IMR-90 (cell line): ENCODE measurements at regions not wholly inside any gene's neighbourhood (a gene's known extent, or its start where the extent isn't known, plus 50 kb on each side); places are given as distances from the start of the nearest gene placed in this dataset.

Experiments used
- ATAC-seq: fragments of 200-7000 bp; cut with Tn5 transposase; 2 replicates; pipeline ENCODE4 v1.9.1; 2020; ENCODE audit warnings: low read depth, mild to moderate bottlenecking, moderate library complexity
- BruUV-seq: library from RNA; stranded (reverse); fragments of 400-500 nt; replicated peaks from 2 replicates; lab custom pipeline; 2021; lab: Mats Ljungman, UMichigan
- CTCF ChIA-PET: fragments of 300-600 bp; formaldehyde crosslinking; extraction: SDS; loops from one replicate; lab custom pipeline; 2021; ENCODE audit warnings: antibody characterized with exemption; lab: Yijun Ruan, JAX
- POLR2A ChIA-PET: fragments of 300-600 bp; sonication (Branson Sonifier 250); formaldehyde crosslinking; loops from one replicate; lab custom pipeline; 2022; ENCODE audit warnings: antibody characterized with exemption; ENCODE audit not compliant: unreplicated experiment; lab: Charles Lee
- DNase-seq: peaks from one replicate; pipeline ENCODE4 v3.0.0; 2013
- H2AFZ ChIP-seq: replicated peaks from 2 replicates; pipeline ENCODE3; 2013; ENCODE audit warnings: low read length, mild to moderate bottlenecking; ENCODE audit not compliant: poor library complexity
- H2AK5ac ChIP-seq: 2 replicates; pipeline ENCODE4 v1.6.1; 2013; ENCODE audit warnings: low read depth, low read length, inconsistent platforms
- H2AK9ac ChIP-seq: replicated peaks from 2 replicates; pipeline ENCODE3; 2013; ENCODE audit warnings: mild to moderate bottlenecking, low read depth, low read length, moderate library complexity; ENCODE audit not compliant: poor library complexity
- H2BK120ac ChIP-seq: 2 replicates; pipeline ENCODE4 v1.6.1; 2013; ENCODE audit warnings: low read depth, low read length, inconsistent platforms
- H2BK15ac ChIP-seq: 3 replicates; pipeline ENCODE4 v1.6.1; 2013; ENCODE audit warnings: low read depth, low read length, inconsistent platforms
- H2BK20ac ChIP-seq: 2 replicates; pipeline ENCODE4 v1.6.1; 2013; ENCODE audit warnings: low read depth, mild to moderate bottlenecking, inconsistent platforms, low read length, moderate library complexity
- H2BK5ac ChIP-seq: 2 replicates; pipeline ENCODE4 v1.6.1; 2013; ENCODE audit warnings: mild to moderate bottlenecking, low read depth, low read length, inconsistent platforms; ENCODE audit not compliant: poor library complexity, severe bottlenecking
- H3K14ac ChIP-seq: replicated peaks from 2 replicates; pipeline ENCODE4 v1.6.1; 2013; ENCODE audit warnings: low read depth, low read length, inconsistent platforms
- H3K18ac ChIP-seq: 2 replicates; pipeline ENCODE4 v1.6.1; 2013; ENCODE audit warnings: low read depth, low read length, control low read depth
- H3K23ac ChIP-seq: 2 replicates; pipeline ENCODE4 v1.6.1; 2013; ENCODE audit warnings: low read depth, low read length, inconsistent platforms
- H3K27ac ChIP-seq: 2 replicates; pipeline ENCODE4 v1.5.1; 2013; ENCODE audit warnings: mild to moderate bottlenecking, control low read depth, low read length; ENCODE audit not compliant: insufficient read depth
- H3K27me3 ChIP-seq: 2 replicates; pipeline ENCODE4 v1.6.1; 2013; ENCODE audit warnings: low read length; ENCODE audit not compliant: control insufficient read depth, insufficient read depth
- H3K36me3 ChIP-seq: 2 replicates; pipeline ENCODE4 v1.6.1; 2013; ENCODE audit warnings: low read length, mixed read lengths; ENCODE audit not compliant: control insufficient read depth, insufficient read depth
- H3K4ac ChIP-seq: 2 replicates; pipeline ENCODE4 v1.6.1; 2013; ENCODE audit warnings: low read depth, low read length, inconsistent platforms
- H3K4me1 ChIP-seq: 2 replicates; pipeline ENCODE4 v1.6.1; 2013; ENCODE audit warnings: low read length, mixed read lengths; ENCODE audit not compliant: control insufficient read depth, insufficient read depth
- H3K4me2 ChIP-seq: 2 replicates; pipeline ENCODE4 v1.6.1; 2013; ENCODE audit warnings: low read depth, mild to moderate bottlenecking, control low read depth, low read length, moderate library complexity
- H3K4me3 ChIP-seq: 2 replicates; pipeline ENCODE4 v1.5.1; 2013; ENCODE audit warnings: low read depth, mild to moderate bottlenecking, control low read depth, low read length, moderate library complexity; ENCODE audit not compliant: insufficient read depth
- H3K56ac ChIP-seq: 2 replicates; pipeline ENCODE4 v1.6.1; 2013; ENCODE audit warnings: low read length, inconsistent platforms; ENCODE audit not compliant: insufficient read depth; ENCODE audit errors: extremely low read depth
- H3K79me1 ChIP-seq, 2 experiments: 2 replicates each; pipeline ENCODE4 v1.6.1; 2013; ENCODE audit warnings: low read length in 2 of 2, inconsistent platforms in 1 of 2, low read depth in 1 of 2
- H3K9ac ChIP-seq: 2 replicates; pipeline ENCODE4 v1.6.1; 2013; ENCODE audit warnings: low read depth, low read length, control low read depth
- H3K9me1 ChIP-seq: 2 replicates; pipeline ENCODE4 v1.6.1; 2013; ENCODE audit warnings: low read length, inconsistent platforms; ENCODE audit not compliant: insufficient read depth
- H3K9me3 ChIP-seq: 2 replicates; pipeline ENCODE4 v1.6.1; 2013; ENCODE audit warnings: low read length; ENCODE audit not compliant: control insufficient read depth, insufficient read depth
- H4K20me1 ChIP-seq: 2 replicates; pipeline ENCODE4 v1.6.1; 2013; ENCODE audit warnings: low read length, inconsistent platforms; ENCODE audit not compliant: insufficient read depth
- H4K5ac ChIP-seq: 2 replicates; pipeline ENCODE4 v1.6.1; 2013; ENCODE audit warnings: mild to moderate bottlenecking, low read depth, low read length, control low read depth
- H4K8ac ChIP-seq, 2 experiments: 2 replicates each; pipeline ENCODE4 v1.6.1; 2013; ENCODE audit warnings: low read depth in 2 of 2, low read length in 2 of 2, control low read depth in 1 of 2, inconsistent platforms in 1 of 2
- H4K91ac ChIP-seq: 2 replicates; pipeline ENCODE4 v1.6.1; 2013; ENCODE audit warnings: low read depth, low read length, inconsistent platforms; ENCODE audit not compliant: insufficient read depth
- BHLHE40 ChIP-seq: fragments of 150-350 bp; IDR thresholded peaks from 2 replicates; pipeline ENCODE4 v1.6.1; 2016; ENCODE audit warnings: mild to moderate bottlenecking, low read depth, low read length
- WGBS, 2 experiments: methylation state at CpG; one replicate each; pipeline versions ENCODE4 v1.1.5 to v1.1.7; 2013; ENCODE audit warnings: missing lambda C conversion rate in 2 of 2; ENCODE audit not compliant: insufficient read length in 1 of 2; ENCODE audit errors: extremely low coverage in 2 of 2; 5-methylcytosine and 5-hydroxymethylcytosine counted together
- dilution Hi-C: fragments of 300-500 bp; cut with HindIII; formaldehyde crosslinking; loops from one replicate; pipeline ENCODE4 v1.14.3; 2018; ENCODE audit warnings: low sequenced_read_pairs; ENCODE audit not compliant: unreplicated experiment
- in situ Hi-C: fragments of 300-500 bp; cut with MboI; formaldehyde crosslinking; loops from 3 replicates; pipeline ENCODE4 v1.14.3; 2019; ENCODE audit warnings: low sequenced_read_pairs, inconsistent platforms, mixed read lengths
- intact Hi-C: fragments of 100-400 bp; cut with micrococcal nuclease; formaldehyde crosslinking; loops from 2 replicates; pipeline ENCODE4 v1.10.0; 2022

GRCh38 chr15:98596131-98596530, 52.2 kb upstream of the IGF1R start:
- TF ChIP-seq BHLHE40: no peak
- Histone ChIP-seq H3K56ac (no peak overlapping the region), H4K8ac (no peak overlapping the region), H3K9me1 (no peaks in the 10 kb centered on the region; the same call in 1 of the 2 replicates), H2BK120ac (no peak overlapping the region), H3K27ac (no peak overlapping the region), H4K5ac (no peak overlapping the region), H2BK5ac (no peak overlapping the region), H3K79me1 (no peaks in the 10 kb centered on the region), H3K14ac (no peak overlapping the region), H4K91ac (no peak overlapping the region), H3K4me2 (no peak overlapping the region), H3K4me1 (no peaks in the 10 kb centered on the region; the same call in 1 of the 2 replicates), H3K4me3 (no peak overlapping the region), H3K36me3 (no peaks in the 10 kb centered on the region), H2AK9ac (no peak overlapping the region), H3K4ac (no peak overlapping the region), H2BK20ac (no peak overlapping the region), H2AK5ac (no peak overlapping the region), H2AFZ (no peak overlapping the region), H4K20me1 (no peaks in the 10 kb centered on the region), H3K27me3 (peaks cover 19% of the 10 kb centered on the region), H2BK15ac (no peak overlapping the region), H3K9ac (no peak overlapping the region), H3K23ac (no peak overlapping the region), H3K9me3 (no peaks in the 10 kb centered on the region), H3K18ac (no peak overlapping the region)
- no CpG with 5 or more reads among the region's 4 CpGs for WGBS, 2 experiments
- no TSS peak for BruUV-seq
- POLR2A ChIA-PET: no interaction called here
- in situ Hi-C loops: no loop called here
- CTCF ChIA-PET: interaction anchor here (0.8 to 1.0 kb wide), 2 partner anchors 11 to 51 kb away, joined by 3 to 4 read pairs; no protein-coding TSS in a partner anchor
- intact Hi-C loops: no loop called here
- DNase-seq (no peak), ATAC-seq (no peak)
- dilution Hi-C loops: no loop called here
